Stomach (tissue), 4 donors: ENCODE measurements at regions not wholly inside any gene's neighbourhood (a gene's known extent, or its start where the extent isn't known, plus 50 kb on each side); places are given as distances from the start of the nearest gene placed in this dataset.

Source experiments
- EP300 ChIP-seq: sonication (generic); formaldehyde crosslinking; IDR thresholded peaks from one replicate; pipeline ENCODE4 v1.6.1; 2017; ENCODE audit warnings: antibody characterized with exemption
- TF ChIP-seq, protein P1 (sequence below), 7 experiments: fragments of 450-650 bp in 4 of 7; fragments of 200-600 bp in 3 of 7; sonication (generic) in 3 of 7; IDR thresholded peaks; one replicate each; pipeline ENCODE4 v1.5.1; 2016 to 2019; ENCODE audit warnings: antibody characterized with exemption in 7 of 7, control low read depth in 2 of 7, mild to moderate bottlenecking in 1 of 7

DNA sequence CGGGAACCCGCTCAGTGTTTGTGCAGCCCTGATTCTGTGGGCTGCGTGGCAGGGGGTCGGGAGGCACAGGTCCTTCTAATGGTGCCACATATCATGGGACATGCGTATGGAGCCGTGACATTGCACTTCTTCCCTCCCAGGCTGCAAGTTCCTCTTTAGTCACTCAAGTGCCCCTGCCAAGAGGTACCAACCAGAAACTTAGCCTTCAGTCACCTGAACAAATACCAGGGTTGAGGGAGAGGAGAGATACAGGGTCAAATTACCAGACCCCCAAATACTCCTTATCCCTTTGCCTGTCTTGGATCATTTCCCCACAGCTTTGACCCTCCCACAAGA lies 209.1 kb downstream of the BUD13 start:
- TF ChIP-seq EP300 = no peak
- TF ChIP-seq, protein P1, sequence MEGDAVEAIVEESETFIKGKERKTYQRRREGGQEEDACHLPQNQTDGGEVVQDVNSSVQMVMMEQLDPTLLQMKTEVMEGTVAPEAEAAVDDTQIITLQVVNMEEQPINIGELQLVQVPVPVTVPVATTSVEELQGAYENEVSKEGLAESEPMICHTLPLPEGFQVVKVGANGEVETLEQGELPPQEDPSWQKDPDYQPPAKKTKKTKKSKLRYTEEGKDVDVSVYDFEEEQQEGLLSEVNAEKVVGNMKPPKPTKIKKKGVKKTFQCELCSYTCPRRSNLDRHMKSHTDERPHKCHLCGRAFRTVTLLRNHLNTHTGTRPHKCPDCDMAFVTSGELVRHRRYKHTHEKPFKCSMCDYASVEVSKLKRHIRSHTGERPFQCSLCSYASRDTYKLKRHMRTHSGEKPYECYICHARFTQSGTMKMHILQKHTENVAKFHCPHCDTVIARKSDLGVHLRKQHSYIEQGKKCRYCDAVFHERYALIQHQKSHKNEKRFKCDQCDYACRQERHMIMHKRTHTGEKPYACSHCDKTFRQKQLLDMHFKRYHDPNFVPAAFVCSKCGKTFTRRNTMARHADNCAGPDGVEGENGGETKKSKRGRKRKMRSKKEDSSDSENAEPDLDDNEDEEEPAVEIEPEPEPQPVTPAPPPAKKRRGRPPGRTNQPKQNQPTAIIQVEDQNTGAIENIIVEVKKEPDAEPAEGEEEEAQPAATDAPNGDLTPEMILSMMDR (IDR thresholded peaks at IDR 0.05) = no peak
